HG02642 (cell line): ENCODE measurements at regions not wholly inside any gene's neighbourhood (a gene's known extent, or its start where the extent isn't known, plus 50 kb on each side); places are given as distances from the start of the nearest gene placed in this dataset.
"Not testable (repeated sequence)": the region's sequence is repeated elsewhere in the genome, so short reads cannot be mapped to it uniquely, and the experiment has no call there.

Experiments used
- ATAC-seq: cut with Tn5 transposase; IDR thresholded peaks from one replicate; pipeline ENCODE4 v1.9.1; 2021; ENCODE audit warnings: mild to moderate bottlenecking; ENCODE audit not compliant: unreplicated experiment, poor library complexity

DNA sequence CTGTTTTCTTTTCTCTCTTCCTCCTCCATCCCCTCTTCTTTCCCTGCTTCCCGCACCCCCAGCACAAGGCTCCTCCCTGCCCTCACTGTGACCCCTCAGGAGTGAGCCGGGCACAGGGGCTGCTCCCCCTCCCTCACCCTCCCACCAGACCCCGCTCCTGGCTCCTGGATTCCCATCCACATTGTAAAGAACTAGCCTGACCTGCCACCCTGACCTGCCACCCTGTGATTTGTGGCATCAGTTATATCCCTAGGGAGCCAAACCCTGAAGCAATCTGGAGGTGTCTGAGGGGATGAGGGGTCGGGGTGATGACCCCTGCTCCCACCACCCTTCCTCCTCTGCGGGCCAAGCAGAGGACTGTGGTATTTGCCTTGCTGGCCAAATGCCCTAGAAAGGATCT, 98.0 kb upstream of the LHX1 start:
- ATAC-seq = no peak

DNA sequence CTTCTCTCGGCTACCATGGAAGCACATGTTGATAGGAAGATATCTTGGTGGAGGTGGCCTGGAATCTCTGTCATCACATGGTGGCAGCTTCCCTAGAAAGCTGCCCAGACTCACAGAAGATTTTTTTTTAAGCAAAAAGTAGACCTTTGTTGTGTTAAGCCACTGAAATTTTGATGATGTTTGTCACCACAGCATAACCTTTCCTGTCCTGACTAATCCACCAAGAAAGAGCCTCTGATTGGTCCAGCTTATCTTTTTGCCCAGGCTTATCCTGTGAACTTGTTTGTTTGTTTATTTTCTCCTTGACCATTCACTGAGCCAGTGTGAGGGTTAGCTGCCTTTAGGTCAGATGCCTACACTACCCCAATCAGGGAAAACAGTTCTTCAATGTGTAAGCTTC, 96.5 kb upstream of the LHX1 start:
- ATAC-seq = no peak

DNA sequence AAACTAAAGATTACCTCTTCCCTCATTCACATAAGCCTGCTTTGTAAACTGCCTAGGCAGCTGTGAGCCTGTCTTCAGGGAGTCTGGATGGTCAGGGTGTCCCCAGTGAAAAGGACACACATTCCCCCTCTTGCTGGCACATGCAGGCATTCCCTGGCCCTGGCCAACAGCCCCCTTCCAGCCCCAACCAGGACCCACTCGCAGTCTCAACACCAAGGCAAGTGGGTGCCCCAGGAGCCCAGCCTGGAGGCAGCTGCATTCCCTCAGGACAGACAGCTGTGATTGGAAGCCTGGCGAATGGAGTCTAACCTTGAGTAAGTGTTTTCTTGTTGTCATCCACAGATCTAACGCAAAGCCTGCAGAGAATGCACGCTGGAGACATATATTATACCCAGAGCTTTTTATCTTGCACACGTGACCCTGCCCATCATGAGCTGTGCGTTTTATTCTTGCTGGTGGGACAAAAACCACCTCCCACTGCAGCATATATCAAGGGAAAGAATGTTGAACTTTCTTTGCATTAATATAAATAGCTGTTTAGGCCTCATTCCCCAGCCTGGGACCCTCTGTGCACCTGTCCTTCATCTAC, 95.0 kb upstream of the LHX1 start:
- ATAC-seq = no peak

DNA sequence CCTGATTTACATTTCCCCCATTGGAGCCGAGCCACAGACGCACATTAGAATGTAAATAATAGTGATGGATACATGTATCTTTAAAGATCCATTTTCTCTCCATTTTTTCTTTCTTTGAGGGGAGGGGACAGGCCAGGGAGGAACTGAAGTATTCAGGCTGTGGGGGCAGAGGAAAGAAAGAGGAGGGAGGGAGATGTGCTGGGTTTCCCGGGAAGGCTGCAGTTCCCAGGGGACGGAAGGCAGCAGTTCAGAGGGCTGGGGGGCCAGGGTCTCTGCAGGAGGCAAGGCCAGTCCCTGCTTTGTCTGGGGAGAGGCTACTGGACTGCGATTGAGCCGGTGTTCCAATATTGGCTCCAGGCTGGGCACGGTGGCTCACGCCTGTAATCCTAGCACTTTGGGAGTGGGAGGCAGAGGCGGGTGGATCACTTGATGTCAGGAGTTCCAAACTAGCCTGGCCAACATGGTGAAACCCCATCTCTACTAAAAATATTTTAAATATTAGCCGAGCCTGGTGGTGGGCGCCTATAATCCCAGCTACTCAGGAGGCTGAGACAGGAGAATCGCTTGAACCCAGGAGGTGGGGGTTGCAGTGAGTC, 94.2 kb upstream of the LHX1 start:
- ATAC-seq = no peak

GRCh38 chr17:36844013-36844412, 93.3 kb upstream of the LHX1 start:
- no peak for ATAC-seq

- ATAC-seq = no peak
These were observed 92.7 kb upstream of the LHX1 start for GRCh38 chr17:36844601-36845000.

- ATAC-seq = no peak
These were observed 91.4 kb upstream of the LHX1 start for GRCh38 chr17:36845916-36846315.

DNA sequence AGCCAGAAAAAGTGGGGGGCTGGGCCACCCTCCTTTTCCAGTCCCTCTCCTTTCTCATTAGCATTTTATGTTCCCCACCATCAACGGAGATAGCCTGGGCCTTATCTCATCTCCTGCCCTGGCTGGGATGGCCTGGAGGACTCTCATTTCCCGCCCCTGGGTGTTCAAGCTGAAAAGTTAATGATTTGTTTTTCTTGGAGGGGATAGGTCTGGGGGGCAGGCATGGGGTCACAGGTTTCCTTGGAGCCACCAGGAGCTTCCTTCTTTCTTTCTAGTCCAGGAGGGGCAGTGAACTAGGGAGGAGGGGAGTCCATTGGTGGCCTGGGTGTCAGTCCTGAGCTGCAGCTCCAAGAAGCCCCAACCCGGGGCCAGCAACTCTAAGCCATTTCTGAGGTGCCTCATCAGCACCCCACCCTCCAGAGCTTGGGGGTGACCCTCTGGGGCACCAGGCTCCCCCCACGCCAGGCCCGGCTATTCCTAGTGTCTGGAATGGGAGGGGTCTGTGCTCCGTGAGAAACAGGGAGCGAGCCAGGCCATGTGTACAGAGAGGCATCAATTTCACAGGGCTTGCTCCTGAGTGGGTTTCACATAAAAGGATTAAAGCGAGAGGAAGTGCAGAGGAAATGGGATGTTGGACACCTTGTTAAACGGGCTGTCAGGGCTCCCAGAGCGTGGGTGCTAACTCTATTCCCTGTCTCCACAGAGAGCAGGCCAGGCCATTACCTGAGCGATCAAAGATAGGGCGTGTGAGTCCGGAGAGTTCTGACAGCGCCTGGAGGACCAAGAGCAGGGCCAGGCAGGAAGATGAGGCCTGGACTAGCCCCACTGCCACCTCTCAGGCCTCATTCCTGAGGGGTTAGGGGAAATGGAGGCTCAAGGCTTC, 90.6 kb upstream of the LHX1 start:
- ATAC-seq = no peak

- no peak for ATAC-seq
These were observed 89.0 kb upstream of the LHX1 start for GRCh38 chr17:36848008-36848902.

- ATAC-seq = not testable (repeated sequence)
These were observed 88.3 kb upstream of the LHX1 start for GRCh38 chr17:36849020-36849419.

DNA sequence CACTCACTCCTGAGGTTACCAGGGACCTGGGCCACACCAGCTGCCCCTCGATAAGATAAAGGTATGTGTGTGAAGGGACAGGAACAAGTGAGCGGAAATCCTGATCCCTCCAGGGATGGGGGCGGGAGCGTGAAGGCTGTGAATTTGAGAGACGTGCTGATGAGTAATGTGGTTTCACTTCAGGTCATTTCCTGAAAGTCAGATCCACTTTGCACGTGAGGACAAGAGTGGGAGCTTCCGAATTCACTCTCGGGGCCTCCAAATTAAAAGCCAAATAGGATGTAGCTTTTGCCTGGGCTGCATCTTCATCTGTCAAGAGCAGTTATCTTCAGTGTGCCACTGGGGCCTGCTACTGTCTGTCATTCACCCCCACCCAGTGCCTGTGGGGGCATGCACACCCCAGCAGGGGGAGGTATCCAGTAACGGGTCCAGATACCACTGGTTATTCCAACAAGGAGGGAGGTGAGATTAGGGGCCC, 87.4 kb upstream of the LHX1 start:
- no peak for ATAC-seq

DNA sequence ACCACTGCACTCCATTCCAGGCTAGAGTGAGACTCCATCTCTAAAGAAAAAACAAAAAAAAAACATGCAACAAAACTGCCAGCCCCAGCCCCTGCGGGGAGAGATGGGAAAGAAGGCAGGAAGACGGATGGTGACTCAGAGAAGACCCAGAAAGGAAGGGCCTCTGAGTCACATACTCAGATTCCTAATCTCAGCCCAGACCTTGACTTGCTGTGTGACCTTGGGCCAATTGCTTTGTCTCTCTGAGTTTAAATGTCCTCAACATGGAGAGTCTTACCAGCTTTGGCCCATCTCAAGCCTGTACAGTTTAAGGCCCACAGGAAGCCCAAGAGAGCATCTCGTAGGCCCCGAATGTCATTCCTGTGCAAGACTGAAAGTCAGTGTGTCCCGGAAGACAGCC, 86.5 kb upstream of the LHX1 start:
- no peak for ATAC-seq

GRCh38 chr17:36851250-36851649, 86.0 kb upstream of the LHX1 start:
- no peak for ATAC-seq

DNA sequence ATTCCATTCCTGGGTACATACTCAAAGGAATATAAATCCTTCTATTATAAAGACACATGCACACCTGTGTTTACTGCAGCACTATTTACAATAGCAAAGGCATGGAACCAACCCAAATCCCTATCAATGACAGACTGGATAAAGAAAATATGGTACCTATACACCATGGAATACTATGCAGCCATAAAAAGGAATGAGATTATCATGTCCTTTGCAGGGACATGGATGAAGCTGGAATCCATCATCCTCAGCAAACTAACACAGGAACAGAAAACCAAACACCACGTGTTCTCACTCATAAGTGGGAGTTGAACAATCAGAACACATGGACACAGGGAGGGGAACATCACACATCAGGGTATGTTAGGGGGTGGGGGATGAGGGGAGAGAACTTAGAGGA, 84.8 kb upstream of the LHX1 start:
- not testable (repeated sequence) for ATAC-seq

DNA sequence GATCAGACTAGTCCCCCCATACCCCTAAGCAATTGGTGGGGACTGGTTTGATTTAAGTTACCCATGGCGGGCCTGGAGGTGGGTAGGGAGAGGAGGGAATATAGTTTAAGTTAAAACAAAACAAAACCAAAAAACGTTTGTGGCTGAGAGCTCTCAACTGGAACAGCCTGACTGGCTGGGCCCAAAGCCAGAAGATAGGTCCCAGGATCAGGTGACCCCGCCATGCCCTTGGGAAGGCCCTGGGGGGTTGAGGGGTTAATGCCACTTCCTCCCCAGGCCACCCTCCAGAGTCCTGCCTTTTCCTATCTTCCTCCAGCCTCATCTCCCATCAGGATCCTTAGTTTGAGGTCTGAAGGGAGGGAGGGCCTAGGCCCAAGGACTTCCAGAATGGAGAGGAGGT, 82.3 kb upstream of the LHX1 start:
- no peak for ATAC-seq

DNA sequence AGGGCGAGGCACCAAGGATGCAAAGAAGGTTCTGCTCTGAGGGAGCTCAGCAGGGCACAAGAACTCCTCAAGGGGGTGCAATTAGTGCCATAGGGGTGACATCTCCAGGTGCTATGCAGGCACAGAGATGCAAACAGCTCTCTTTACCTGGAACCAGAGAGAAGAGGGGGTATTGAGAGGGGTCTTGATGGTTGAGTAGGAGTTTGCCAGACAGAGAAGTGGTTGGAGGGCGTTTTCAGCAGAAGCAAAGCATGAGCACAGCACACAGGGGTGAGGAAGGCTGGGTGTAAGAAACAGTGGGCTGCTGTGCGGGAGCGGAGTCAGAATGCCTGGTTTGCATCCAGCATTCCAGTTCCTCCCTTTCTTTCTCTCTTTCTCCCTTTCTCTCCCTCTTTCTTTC, 81.8 kb upstream of the LHX1 start:
- no peak for ATAC-seq

DNA sequence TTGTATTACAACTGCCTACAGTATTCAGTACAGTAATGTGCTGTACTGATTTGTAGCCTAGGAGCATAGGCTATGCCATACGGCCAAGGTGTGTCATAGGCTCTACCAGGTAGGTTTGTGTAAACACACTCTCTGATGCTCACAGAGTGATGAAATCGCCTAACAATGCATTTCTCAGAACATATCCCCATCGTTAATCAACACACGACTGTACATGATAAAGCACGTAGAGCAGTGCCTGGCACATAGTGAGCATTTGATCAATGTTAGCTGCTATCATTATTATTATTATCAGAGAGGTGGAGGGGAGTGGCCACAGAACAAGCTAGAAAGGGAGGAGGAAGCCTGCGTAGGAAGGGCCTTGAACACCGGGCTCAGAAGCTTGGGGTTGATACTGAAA, 81.1 kb upstream of the LHX1 start:
- no peak for ATAC-seq

- ATAC-seq = no peak
These were observed 80.3 kb upstream of the LHX1 start for GRCh38 chr17:36856903-36857381.

- no peak for ATAC-seq
These were observed 79.6 kb upstream of the LHX1 start for GRCh38 chr17:36857698-36858097.
